HG03378 (cell line): ENCODE measurements at regions not wholly inside any gene's neighbourhood (a gene's known extent, or its start where the extent isn't known, plus 50 kb on each side); places are given as distances from the start of the nearest gene placed in this dataset.

Experiments
- ATAC-seq: cut with Tn5 transposase; IDR thresholded peaks from one replicate; pipeline ENCODE4 v1.9.1; 2021; ENCODE audit warnings: mild to moderate bottlenecking, moderate library complexity; ENCODE audit not compliant: unreplicated experiment

GRCh38 chr13:63693696-63694095 is 2278.0 kb upstream of the PCDH20 start:
- ATAC-seq: no peak

- no peak for ATAC-seq
Observed at GRCh38 chr13:63691474-63691873, 2275.8 kb upstream of the PCDH20 start.

DNA sequence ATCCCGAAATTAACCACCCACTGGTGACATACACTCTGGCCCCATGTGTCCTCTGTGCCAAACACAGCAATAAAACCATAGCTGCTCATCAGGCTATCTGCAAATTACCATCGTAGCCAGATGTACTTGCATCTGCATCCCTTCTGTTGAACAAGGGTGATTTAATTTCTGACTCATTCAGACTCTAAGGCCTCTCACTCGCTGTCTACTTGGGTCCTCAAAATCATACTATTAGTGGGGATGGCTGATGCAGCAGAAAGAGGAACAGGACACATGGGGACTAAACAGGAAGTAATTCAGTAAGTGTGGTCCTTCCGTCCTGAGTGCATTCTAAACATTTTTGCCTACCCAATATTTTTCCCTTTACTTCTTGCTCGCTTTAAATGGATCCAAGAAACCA is 2275.0 kb upstream of the PCDH20 start:
- no peak for ATAC-seq

- ATAC-seq: no peak
Observed at GRCh38 chr13:63684822-63685221, 2269.2 kb upstream of the PCDH20 start.

- no peak for ATAC-seq
Observed at GRCh38 chr13:63680704-63681103, 2265.1 kb upstream of the PCDH20 start.

- ATAC-seq: no peak
Observed at GRCh38 chr13:63671296-63671695, 2255.6 kb upstream of the PCDH20 start.

GRCh38 chr13:63651394-63651793 is 2235.7 kb upstream of the PCDH20 start:
- no peak for ATAC-seq

DNA sequence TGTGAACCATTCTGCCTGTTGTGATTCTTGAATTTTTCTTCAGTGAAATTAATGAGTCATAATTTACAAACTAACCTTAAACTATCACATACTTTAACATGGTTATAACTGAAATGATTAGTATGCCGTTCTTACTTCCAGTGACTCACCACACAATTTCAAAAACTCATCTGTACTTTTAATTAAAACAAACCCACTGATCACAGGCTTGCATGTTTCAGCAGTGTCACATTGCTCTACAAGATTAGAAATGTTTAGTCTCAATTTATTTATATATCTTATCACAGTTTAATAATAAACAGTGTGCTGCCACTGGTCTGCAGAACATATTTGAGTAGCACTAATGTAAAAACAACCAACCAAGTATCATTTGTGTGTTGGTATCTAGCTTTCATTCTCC is 2227.9 kb upstream of the PCDH20 start:
- no peak for ATAC-seq

DNA sequence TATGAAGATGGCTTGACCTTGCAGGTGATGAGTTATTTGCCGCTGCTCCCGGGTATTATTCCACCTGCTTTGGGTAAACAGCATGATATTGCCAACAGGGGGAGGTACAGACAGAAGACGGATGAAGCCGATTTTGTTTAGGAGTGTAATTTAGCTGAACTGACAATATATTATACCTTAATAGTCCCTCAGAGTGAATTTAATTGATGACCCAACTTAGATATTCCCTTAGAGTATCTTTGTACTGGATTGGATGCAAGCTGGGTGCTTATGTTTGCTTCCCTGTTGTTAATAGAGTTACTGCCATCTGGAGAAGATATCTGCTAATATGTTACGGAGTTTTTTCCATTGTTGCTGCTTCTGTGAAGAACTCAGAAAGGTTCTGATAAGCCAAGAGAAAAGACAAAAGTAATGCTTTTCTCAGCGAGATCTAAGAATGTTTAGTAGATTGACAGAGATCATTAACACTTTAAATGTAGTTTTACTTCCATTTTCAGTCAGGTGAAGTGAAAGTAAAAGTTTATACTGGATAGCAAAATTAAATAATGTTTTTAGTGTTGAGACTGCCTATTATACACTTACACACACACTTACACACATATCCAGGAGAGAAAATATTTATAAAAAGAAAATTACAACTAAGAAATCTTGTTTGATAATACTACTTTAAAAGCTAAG is 2220.8 kb upstream of the PCDH20 start:
- ATAC-seq: no peak

GRCh38 chr13:63632321-63632720 is 2216.7 kb upstream of the PCDH20 start:
- ATAC-seq: no peak

- ATAC-seq: no peak
Observed at GRCh38 chr13:63631006-63631405, 2215.4 kb upstream of the PCDH20 start.

DNA sequence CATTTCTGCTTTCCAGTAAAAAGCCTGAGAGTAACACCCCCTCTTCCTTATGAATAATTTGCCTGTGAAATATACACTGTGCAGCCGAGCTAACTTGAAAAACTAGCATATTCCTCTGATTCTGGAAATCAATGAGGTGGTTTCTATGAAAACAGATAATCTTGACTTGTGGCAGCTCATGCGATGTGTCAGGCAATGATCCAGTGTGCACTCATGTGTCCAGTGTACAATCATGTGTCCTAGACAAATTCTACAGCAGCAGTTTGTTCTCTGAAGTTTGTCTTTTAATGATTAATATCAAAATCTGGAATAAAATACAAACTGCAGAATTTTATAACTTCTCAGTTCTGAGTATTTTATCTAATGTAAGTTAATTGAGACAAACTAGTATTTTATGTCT is 2213.9 kb upstream of the PCDH20 start:
- no peak for ATAC-seq

- ATAC-seq: no peak
Observed at GRCh38 chr13:63628310-63628709, 2212.7 kb upstream of the PCDH20 start.

DNA sequence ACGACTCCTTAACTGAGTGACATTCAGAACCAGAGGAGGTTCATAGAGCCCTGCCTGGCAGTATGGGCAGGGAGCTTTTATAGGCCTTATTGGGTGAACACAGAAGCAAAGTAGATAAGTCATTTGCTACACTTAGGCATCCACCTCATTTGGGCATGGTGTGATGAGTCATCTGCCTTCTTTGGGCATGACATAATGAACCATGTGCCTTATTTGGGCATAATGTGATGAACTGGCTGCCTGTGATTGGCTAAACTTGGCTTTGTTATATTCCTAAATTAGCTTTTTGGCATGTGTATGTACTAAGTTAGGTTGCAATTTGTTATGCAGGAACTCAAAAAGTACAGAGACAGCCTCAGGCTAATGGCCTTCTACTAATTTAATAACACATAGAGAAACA is 2210.2 kb upstream of the PCDH20 start:
- no peak for ATAC-seq

- no peak for ATAC-seq
Observed at GRCh38 chr13:63614874-63615612, 2199.4 kb upstream of the PCDH20 start.

DNA sequence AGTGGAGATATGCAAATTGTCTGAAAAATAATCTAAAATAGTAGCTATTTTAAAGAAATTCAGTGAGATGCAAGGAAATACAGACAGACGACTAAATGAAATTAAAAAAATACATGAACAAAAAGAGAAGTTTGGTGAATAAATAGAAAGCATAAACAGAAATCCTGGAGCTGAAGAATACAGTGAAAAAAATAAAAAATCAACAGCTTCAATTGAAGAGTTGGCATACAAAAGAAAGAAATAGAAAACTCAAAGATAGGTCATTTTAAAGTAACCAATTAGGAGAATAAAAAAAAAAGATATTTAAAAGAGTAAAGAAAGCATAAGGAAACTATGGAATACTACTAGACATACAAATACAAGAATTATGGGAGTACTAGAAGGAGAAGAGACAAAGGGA is 2191.5 kb upstream of the PCDH20 start:
- no peak for ATAC-seq

- ATAC-seq: no peak
Observed at GRCh38 chr13:63605962-63606361, 2190.3 kb upstream of the PCDH20 start.

DNA sequence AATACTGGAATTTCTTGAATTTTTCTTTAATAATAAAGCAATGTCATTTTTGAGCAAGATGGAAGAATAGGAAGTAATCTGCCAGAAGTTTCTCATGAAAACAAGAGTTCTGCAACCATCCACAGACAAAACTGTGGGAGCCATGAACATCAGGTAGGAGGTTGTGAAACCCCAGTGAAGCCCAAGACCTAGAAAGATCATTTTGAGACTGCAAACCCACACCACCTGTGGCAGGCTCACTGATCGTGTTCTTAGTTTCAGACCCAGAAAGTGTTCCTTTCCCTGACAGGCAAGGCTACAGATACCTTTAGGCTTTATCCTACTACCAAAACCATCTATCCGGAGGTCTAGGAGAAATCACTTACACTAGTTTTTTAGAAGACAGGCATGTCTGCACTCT is 2189.8 kb upstream of the PCDH20 start:
- no peak for ATAC-seq

DNA sequence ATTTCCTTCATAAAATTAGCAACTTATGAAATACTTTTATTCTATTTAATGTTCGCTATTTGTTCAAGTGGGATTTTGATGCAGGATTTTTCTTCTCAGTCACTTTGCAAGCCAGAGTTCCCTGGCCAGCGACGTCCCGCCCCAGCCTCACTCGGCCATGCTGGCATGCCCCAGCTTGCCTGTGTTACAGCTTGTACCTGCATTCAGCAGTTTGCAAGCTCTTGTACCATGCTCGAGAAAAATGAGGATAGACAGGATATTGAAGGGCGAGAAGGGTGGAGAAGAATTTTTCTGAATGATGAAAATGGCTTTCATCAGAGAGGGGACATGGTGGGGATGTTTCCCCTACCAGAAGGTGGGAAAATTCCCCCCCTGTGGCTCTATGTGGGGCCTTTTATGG is 2180.2 kb upstream of the PCDH20 start:
- ATAC-seq: no peak

GRCh38 chr13:63586467-63586866 is 2170.8 kb upstream of the PCDH20 start:
- ATAC-seq: no peak

- ATAC-seq: no peak
Observed at GRCh38 chr13:63578796-63579195, 2163.1 kb upstream of the PCDH20 start.

GRCh38 chr13:63567031-63567430 is 2151.4 kb upstream of the PCDH20 start:
- ATAC-seq: no peak

GRCh38 chr13:63554157-63554556 is 2138.5 kb upstream of the PCDH20 start:
- no peak for ATAC-seq
